T-cell (primary cell): ENCODE measurements at regions not wholly inside any gene's neighbourhood (a gene's known extent, or its start where the extent isn't known, plus 50 kb on each side); places are given as distances from the start of the nearest gene placed in this dataset.

ENCODE experiments used
- ATAC-seq, 4 experiments: fragments of 200-7000 bp in 3 of 4; fragments of 150-1000 bp in 1 of 4; cut with Tn5 transposase; replicated peaks in 1 of 4; 1 replicate in 3 of 4; 2 replicates in 1 of 4; pipeline ENCODE4 v1.10.0; 2021; ENCODE audit warnings: moderate library complexity in 3 of 4, mild to moderate bottlenecking in 2 of 4, moderate number of reproducible peaks in 1 of 4
- CTCF ChIA-PET, 2 donors: fragments of 300-600 bp; sonication (Branson Sonifier 250); formaldehyde crosslinking; loops; one replicate each; lab custom pipeline; 2022; ENCODE audit warnings: antibody characterized with exemption in 2 of 2; lab: Charles Lee
- POLR2A ChIA-PET, 2 donors: fragments of 300-600 bp; sonication (Branson Sonifier 250); formaldehyde crosslinking; loops; one replicate each; lab custom pipeline; 2022; ENCODE audit warnings: antibody characterized with exemption in 2 of 2; lab: Charles Lee
- DNase-seq, 35 experiments: peaks; one replicate each; pipeline versions ENCODE4 v3.0.0 to v3.0.0-alpha.2; 2013 to 2023
- H3K27ac ChIP-seq: one replicate; pipeline ENCODE4 v1.5.1; 2013; ENCODE audit warnings: low read length
- H3K27me3 ChIP-seq, 2 experiments: replicated peaks in 1 of 2; 1 replicate in 1 of 2; 2 replicates in 1 of 2; pipeline versions ENCODE4 v1.6.1 to v1.7.0; 2013; ENCODE audit warnings: low read length in 1 of 2, mixed read lengths in 1 of 2; ENCODE audit not compliant: control insufficient read depth in 2 of 2, insufficient read depth in 2 of 2; ENCODE audit errors: extremely low read depth in 1 of 2
- H3K36me3 ChIP-seq, 2 donors: 1 replicate in 1 of 2; 2 replicates in 1 of 2; pipeline versions ENCODE4 v1.6.1 to v1.7.0; 2013; ENCODE audit warnings: low read length in 1 of 2; ENCODE audit not compliant: control insufficient read depth in 2 of 2, insufficient read depth in 1 of 2; ENCODE audit errors: extremely low read depth in 1 of 2
- H3K4me1 ChIP-seq, 2 experiments: 1 replicate in 1 of 2; 2 replicates in 1 of 2; pipeline versions ENCODE4 v1.6.1 to v1.7.0; 2013; ENCODE audit warnings: low read length in 2 of 2, mixed read lengths in 1 of 2; ENCODE audit not compliant: insufficient read depth in 2 of 2, control insufficient read depth in 1 of 2; ENCODE audit errors: extremely low read depth in 1 of 2
- H3K4me3 ChIP-seq, 2 donors: 1 replicate in 1 of 2; 2 replicates in 1 of 2; pipeline versions ENCODE4 v1.5.1 to v1.7.0; 2013; ENCODE audit warnings: mild to moderate bottlenecking in 2 of 2, low read length in 1 of 2, moderate library complexity in 1 of 2; ENCODE audit not compliant: control insufficient read depth in 1 of 2; ENCODE audit errors: extremely low read depth in 1 of 2
- H3K9me3 ChIP-seq: 2 replicates; pipeline ENCODE4 v1.7.0; 2013
- H3K27ac Mint-ChIP-seq, 2 donors: one replicate each; pipeline ENCODE4 v1.8.0; 2020 to 2021; ENCODE audit warnings: mild to moderate bottlenecking in 2 of 2, mixed read lengths in 2 of 2
- H3K27me3 Mint-ChIP-seq, 2 donors: one replicate each; pipeline ENCODE4 v1.8.0; 2021 to 2022; ENCODE audit warnings: mixed read lengths in 2 of 2
- H3K36me3 Mint-ChIP-seq: one replicate; pipeline ENCODE4 v1.8.0; 2021; ENCODE audit warnings: mixed read lengths
- H3K4me1 Mint-ChIP-seq, 3 donors: one replicate each; pipeline ENCODE4 v1.8.0; 2020 to 2022; ENCODE audit warnings: mixed read lengths in 3 of 3, mild to moderate bottlenecking in 1 of 3
- H3K4me3 Mint-ChIP-seq, 3 donors: one replicate each; pipeline ENCODE4 v1.8.0; 2020 to 2022; ENCODE audit warnings: mild to moderate bottlenecking in 3 of 3, mixed read lengths in 3 of 3, moderate library complexity in 3 of 3
- H3K9me3 Mint-ChIP-seq, 3 donors: one replicate each; pipeline ENCODE4 v1.8.0; 2020 to 2022; ENCODE audit warnings: mixed read lengths in 3 of 3
- WGBS: methylation state at CpG from one replicate; pipeline ENCODE4 v1.1.5; 2013; ENCODE audit warnings: missing lambda C conversion rate; ENCODE audit not compliant: insufficient coverage; 5-methylcytosine and 5-hydroxymethylcytosine counted together

- peak; percentile 46 to 88 (median 77) for DNase-seq
- Histone ChIP-seq H3K9me3 (no peaks in the 10 kb centered on the region), H3K4me1 (peaks cover 0 to 6% of the 10 kb centered on the region in 2 experiments), H3K36me3 (no peaks in the 10 kb centered on the region), H3K27me3 (peaks cover 0 to 15% of the 10 kb centered on the region in 2 experiments), H3K4me3 (peak overlapping the region; percentile 72 to 91), H3K27ac (peak overlapping the region; percentile 34)
- ChIA-PET POLR2A (no interaction called here), CTCF (interaction anchor here (0.6 to 7.8 kb wide), 25 partner anchors 8 to 1906 kb away, joined by 3 to 103 read pairs (median 4); no protein-coding TSS in a partner anchor)
- peaks cover 7 to 8% of the 10 kb centered on the region in 2 donors for H3K27me3 Mint-ChIP-seq
- no peaks in the 10 kb centered on the region for H3K36me3 Mint-ChIP-seq
- H3K9me3 Mint-ChIP-seq = no peaks in the 10 kb centered on the region
- H3K4me3 Mint-ChIP-seq = peak overlapping the region; percentile 92 to 93 (median 93)
- peaks cover 17 to 21% (median 17%) of the 10 kb centered on the region in 3 donors for H3K4me1 Mint-ChIP-seq
- WGBS = under 1% methylated on average over 35 of the region's 68 CpGs
- peak overlapping the region; percentile 88 to 95 for H3K27ac Mint-ChIP-seq
- ATAC-seq = peak; percentile 85 to 89 (median 88)
Measured at GRCh38 chr2:126776692-126777619, 121.0 kb downstream of the GYPC start.

GRCh38 chr2:126777620-126777978 is 121.1 kb upstream of the TEX51 start:
- peak overlapping the region; percentile 88 to 95 for H3K27ac Mint-ChIP-seq
- peak in 1 of 4 experiments; percentile 15 for ATAC-seq
- Histone ChIP-seq H3K27ac (no peak overlapping the region), H3K4me1 (peaks cover 0 to 6% of the 10 kb centered on the region in 2 experiments), H3K27me3 (peaks cover 0 to 21% of the 10 kb centered on the region in 2 experiments), H3K9me3 (no peaks in the 10 kb centered on the region), H3K36me3 (no peaks in the 10 kb centered on the region), H3K4me3 (peak overlapping the region; percentile 72 to 91)
- H3K9me3 Mint-ChIP-seq = no peaks in the 10 kb centered on the region
- H3K4me1 Mint-ChIP-seq = peaks cover 17 to 21% (median 17%) of the 10 kb centered on the region in 3 donors
- H3K4me3 Mint-ChIP-seq = peak overlapping the region; percentile 92 to 93 (median 93)
- no peaks in the 10 kb centered on the region for H3K36me3 Mint-ChIP-seq
- ChIA-PET POLR2A (no interaction called here), CTCF (interaction anchor here (0.6 to 7.8 kb wide), 16 partner anchors 15 to 1907 kb away, joined by 3 to 103 read pairs (median 6); no protein-coding TSS in a partner anchor)
- DNase-seq = no peak
- H3K27me3 Mint-ChIP-seq = peaks cover 10 to 12% of the 10 kb centered on the region in 2 donors
- no CpG with 5 or more reads among the region's 3 CpGs for WGBS

- H3K36me3 Mint-ChIP-seq = no peaks in the 10 kb centered on the region
- H3K4me1 Mint-ChIP-seq = peaks cover 17 to 21% (median 17%) of the 10 kb centered on the region in 3 donors
- H3K36me3 ChIP-seq = no peaks in the 10 kb centered on the region
- no peak overlapping the region for H3K27ac ChIP-seq
- no peaks in the 10 kb centered on the region for H3K9me3 ChIP-seq
- peaks cover 10 to 16% of the 10 kb centered on the region in 2 donors for H3K27me3 Mint-ChIP-seq
- ATAC-seq (no peak), DNase-seq (no peak)
- H3K9me3 Mint-ChIP-seq = no peaks in the 10 kb centered on the region
- peak overlapping the region in 2 of 3 donors; percentile 92 to 93 for H3K4me3 Mint-ChIP-seq
- H3K27me3 ChIP-seq = peaks cover 0 to 29% of the 10 kb centered on the region in 2 experiments
- H3K27ac Mint-ChIP-seq = no peak overlapping the region
- POLR2A ChIA-PET = no interaction called here
- no peak overlapping the region for H3K4me3 ChIP-seq
- CTCF ChIA-PET = interaction anchor here (0.6 to 7.8 kb wide), 5 partner anchors 250 to 400 kb away, joined by 3 to 103 read pairs (median 9); no protein-coding TSS in a partner anchor
- WGBS = 67% methylated on average over 11 of the region's 14 CpGs
- peaks cover 0 to 6% of the 10 kb centered on the region in 2 experiments for H3K4me1 ChIP-seq
Measured at GRCh38 chr2:126778561-126779501, 119.9 kb upstream of the TEX51 start.

DNA sequence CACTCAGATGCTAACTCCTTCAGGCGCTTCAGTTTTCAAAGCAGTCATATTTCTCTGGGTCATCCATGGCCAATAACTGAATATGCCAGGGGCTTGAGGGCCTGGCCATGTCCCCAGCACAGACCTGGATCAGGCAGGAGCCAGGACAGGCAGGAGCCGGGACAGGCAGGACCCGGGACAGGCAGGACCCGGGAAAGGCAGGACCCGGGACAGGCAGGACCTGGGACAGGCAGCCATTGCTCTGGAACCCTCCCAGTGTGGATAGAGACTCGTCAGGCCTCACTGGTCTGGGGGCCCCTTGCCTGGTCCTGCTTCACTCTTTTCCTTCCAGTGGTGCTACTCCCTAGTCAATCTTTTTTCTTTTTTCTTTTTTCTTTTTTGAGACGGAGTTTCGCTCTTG is 117.5 kb upstream of the TEX51 start:
- no peaks in the 10 kb centered on the region for H3K9me3 Mint-ChIP-seq
- H3K9me3 ChIP-seq = no peaks in the 10 kb centered on the region
- H3K27ac Mint-ChIP-seq = no peak overlapping the region
- ChIA-PET POLR2A (no interaction called here), CTCF (no interaction called here)
- H3K36me3 ChIP-seq = no peaks in the 10 kb centered on the region
- no peak overlapping the region for H3K27ac ChIP-seq
- H3K4me3 Mint-ChIP-seq = no peak overlapping the region
- DNase-seq = no peak
- H3K27me3 Mint-ChIP-seq = peaks cover 10 to 17% of the 10 kb centered on the region in 2 donors
- H3K4me1 Mint-ChIP-seq = peaks cover 6 to 8% (median 7%) of the 10 kb centered on the region in 3 donors
- no peak overlapping the region for H3K4me3 ChIP-seq
- H3K36me3 Mint-ChIP-seq = no peaks in the 10 kb centered on the region
- no peak for ATAC-seq
- peaks cover 0 to 3% of the 10 kb centered on the region in 2 experiments for H3K4me1 ChIP-seq
- 60% methylated on average over 8 of the region's 8 CpGs for WGBS
- H3K27me3 ChIP-seq = peaks cover 0 to 33% of the 10 kb centered on the region in 2 experiments

- 71% methylated on average over 6 of the region's 6 CpGs for WGBS
- ATAC-seq (no peak), DNase-seq (no peak)
- POLR2A ChIA-PET = no interaction called here
- Histone ChIP-seq H3K27me3 (peaks cover 0 to 33% of the 10 kb centered on the region in 2 experiments), H3K4me1 (no peaks in the 10 kb centered on the region), H3K9me3 (no peaks in the 10 kb centered on the region), H3K4me3 (no peak overlapping the region), H3K36me3 (no peaks in the 10 kb centered on the region), H3K27ac (no peak overlapping the region)
- H3K4me1 Mint-ChIP-seq = peaks cover 4 to 7% (median 5%) of the 10 kb centered on the region in 3 donors
- CTCF ChIA-PET = interaction anchor here (0.9 to 1.2 kb wide), 2 partner anchors 254 kb away, joined by 5 read pairs; no protein-coding TSS in a partner anchor
- H3K4me3 Mint-ChIP-seq = no peak overlapping the region
- peaks cover 10 to 17% of the 10 kb centered on the region in 2 donors for H3K27me3 Mint-ChIP-seq
- no peak overlapping the region for H3K27ac Mint-ChIP-seq
- no peaks in the 10 kb centered on the region for H3K9me3 Mint-ChIP-seq
- H3K36me3 Mint-ChIP-seq = no peaks in the 10 kb centered on the region
Measured at GRCh38 chr2:126781806-126782205, 116.9 kb upstream of the TEX51 start.
